ENCODE measurements at regions not wholly inside any gene's neighbourhood (a gene's known extent, or its start where the extent isn't known, plus 50 kb on each side); places are given as distances from the start of the nearest gene placed in this dataset.

DNA sequence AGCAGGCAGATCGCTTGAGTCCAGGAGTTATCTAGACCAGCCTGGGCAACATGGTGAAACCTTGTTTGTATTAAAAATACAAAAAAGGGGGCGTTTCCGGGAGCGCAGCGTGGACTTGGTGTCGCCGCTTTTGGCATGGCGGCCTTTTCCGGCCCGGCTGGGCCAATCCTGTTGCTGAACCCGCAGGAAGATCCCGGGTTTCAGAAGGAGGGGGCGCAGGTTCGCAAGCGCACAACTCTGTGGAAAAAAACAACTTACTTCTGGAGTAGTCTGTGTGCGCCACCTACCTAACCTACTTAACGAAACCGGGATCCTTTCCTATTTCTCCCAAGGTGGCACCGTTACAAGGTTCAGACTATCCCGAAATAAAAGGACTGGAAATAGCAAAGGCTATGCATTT is 198.6 kb downstream of the MSX2 start:
- peaks cover 2% of the 10 kb centered on the region; the same call in 1 of the 2 replicates for H3K36me3 Mint-ChIP-seq
- peaks cover 50% of the 10 kb centered on the region for H3K4me1 Mint-ChIP-seq
- no peaks in the 10 kb centered on the region for H3K9me3 Mint-ChIP-seq
- POLR2A ChIA-PET = no interaction called here
- DNase-seq (ENCODE audit: low spot score) = no peak
- no peak overlapping the region for H3K4me3 Mint-ChIP-seq
- peak; percentile 46 for ATAC-seq
- TF ChIP-seq ZNF317 (CRISPR knock-in tag; IDR thresholded peaks at IDR 0.05; ENCODE audit: borderline replicate concordance, low read depth) = no peak
- no peak for TF ChIP-seq ZNF671 (CRISPR knock-in tag; IDR thresholded peaks at IDR 0.05)
- TF ChIP-seq NFE2L1 (CRISPR knock-in tag; IDR thresholded peaks at IDR 0.05) = no peak
- TF ChIP-seq, protein P1, sequence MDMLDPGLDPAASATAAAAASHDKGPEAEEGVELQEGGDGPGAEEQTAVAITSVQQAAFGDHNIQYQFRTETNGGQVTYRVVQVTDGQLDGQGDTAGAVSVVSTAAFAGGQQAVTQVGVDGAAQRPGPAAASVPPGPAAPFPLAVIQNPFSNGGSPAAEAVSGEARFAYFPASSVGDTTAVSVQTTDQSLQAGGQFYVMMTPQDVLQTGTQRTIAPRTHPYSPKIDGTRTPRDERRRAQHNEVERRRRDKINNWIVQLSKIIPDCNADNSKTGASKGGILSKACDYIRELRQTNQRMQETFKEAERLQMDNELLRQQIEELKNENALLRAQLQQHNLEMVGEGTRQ (CRISPR knock-in tag; IDR thresholded peaks at IDR 0.05) = no peak
- TF ChIP-seq TEAD4 (CRISPR knock-in tag; IDR thresholded peaks at IDR 0.05) = no peak
- TF ChIP-seq ZNF263 (CRISPR knock-in tag; IDR thresholded peaks at IDR 0.05; ENCODE audit: low read depth) = no peak
- no peak for TF ChIP-seq ELF4 (CRISPR knock-in tag; IDR thresholded peaks at IDR 0.05; ENCODE audit: low read depth)
- H3K27me3 Mint-ChIP-seq (ENCODE audit: low read depth) = no peaks in the 10 kb centered on the region; the same call in 1 of the 2 replicates
- CTCF ChIA-PET = interaction anchor here (4.8 kb wide), 1 partner anchor 13 kb away, joined by 42 read pairs; no protein-coding TSS in a partner anchor
- H3K27ac Mint-ChIP-seq = no peak overlapping the region

DNA sequence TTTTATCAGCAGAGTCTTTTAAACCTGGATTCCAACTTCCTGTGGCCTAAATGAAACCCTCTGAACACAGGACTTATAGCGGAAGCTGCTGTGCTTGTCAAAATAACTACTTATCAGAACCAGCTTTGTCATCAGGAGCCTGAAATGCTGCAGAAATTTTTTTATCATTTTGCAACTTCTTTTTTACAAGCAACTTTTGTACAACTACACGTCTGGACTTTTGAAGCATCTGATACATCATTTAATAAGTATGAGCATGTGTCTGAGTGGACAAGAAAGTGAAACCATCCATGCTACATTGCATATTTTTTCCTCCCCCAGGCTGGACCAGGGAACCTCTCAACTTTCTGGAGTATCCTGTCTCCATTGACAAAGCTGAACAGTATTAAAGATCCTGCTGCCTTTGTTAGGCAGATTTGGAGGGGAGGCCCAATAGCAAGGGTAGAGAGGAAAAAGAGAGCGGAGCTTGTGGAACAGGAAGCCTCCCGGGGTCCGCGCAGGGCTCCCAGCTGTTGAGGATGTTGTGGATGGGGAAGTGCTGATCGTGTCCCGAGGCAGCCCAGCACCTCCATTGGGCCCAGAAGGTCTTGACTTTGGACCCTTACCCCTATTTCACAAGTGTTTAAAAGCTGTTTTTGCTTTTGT is 196.6 kb downstream of the MSX2 start:
- Mint-ChIP-seq H3K27me3 (ENCODE audit: low read depth) (peaks cover 2% of the 10 kb centered on the region), H3K4me1 (peaks cover 59% of the 10 kb centered on the region), H3K4me3 (peak overlapping the region; percentile 10), H3K36me3 (peaks cover 2% of the 10 kb centered on the region; the same call in 1 of the 2 replicates), H3K27ac (peak overlapping the region; percentile 87), H3K9me3 (no peaks in the 10 kb centered on the region)
- ATAC-seq (peak; percentile 82), DNase-seq (ENCODE audit: low spot score) (peak; percentile 60)
- POLR2A ChIA-PET = no interaction called here
- TF ChIP-seq ETV6 (CRISPR knock-in tag; IDR thresholded peaks at IDR 0.05) (0 out of 2 replicates have a peak, but pooled peaks have one; percentile 30), ZNF121 (CRISPR knock-in tag; IDR thresholded peaks at IDR 0.05) (peak; percentile 89; the same call in 1 of the 2 replicates), TEAD1 (CRISPR knock-in tag; IDR thresholded peaks at IDR 0.05) (peak; percentile 34; the same call in 1 of the 2 replicates), SP1 (CRISPR knock-in tag; conservative IDR thresholded peaks at IDR 0.05) (0 out of 2 replicates have a peak, but pooled peaks have one; percentile 21), SMAD4 (CRISPR knock-in tag; IDR thresholded peaks at IDR 0.05) (no peak), NR3C1 (CRISPR knock-in tag; conservative IDR thresholded peaks at IDR 0.05; ENCODE audit: low read depth) (no peak)
- CTCF ChIA-PET = interaction anchor here (0.6 to 4.8 kb wide), 2 partner anchors 11 to 26 kb away, joined by 3 to 42 read pairs; no protein-coding TSS in a partner anchor

DNA sequence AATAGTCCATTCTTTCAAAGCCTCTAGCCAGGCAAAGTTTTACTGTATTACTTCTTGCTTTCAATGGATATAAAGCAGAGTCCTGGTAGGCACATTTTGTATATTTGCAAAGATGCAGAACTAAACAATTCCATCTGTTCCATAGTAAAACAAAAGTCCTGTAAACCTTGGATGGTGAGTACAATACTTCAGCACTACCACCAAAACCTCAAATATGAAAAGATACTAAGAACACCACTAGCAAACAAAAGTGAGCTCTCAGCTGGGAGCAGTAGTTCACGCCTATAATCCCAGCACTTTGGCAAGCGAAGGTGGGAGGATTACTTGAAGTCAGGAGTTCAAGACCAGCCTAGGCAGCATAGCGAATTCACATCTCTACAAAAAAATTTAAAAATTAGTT is 195.0 kb downstream of the MSX2 start:
- Mint-ChIP-seq H3K9me3 (no peaks in the 10 kb centered on the region), H3K27ac (no peak overlapping the region), H3K4me1 (peaks cover 55% of the 10 kb centered on the region), H3K27me3 (ENCODE audit: low read depth) (peaks cover 8% of the 10 kb centered on the region), H3K36me3 (peaks cover 2% of the 10 kb centered on the region; the same call in 1 of the 2 replicates), H3K4me3 (no peak overlapping the region)
- ATAC-seq = no peak
- ChIA-PET POLR2A (no interaction called here), CTCF (interaction anchor here (4.8 kb wide), 1 partner anchor 9 kb away, joined by 42 read pairs; no protein-coding TSS in a partner anchor)
- no peak for DNase-seq (ENCODE audit: low spot score)
- TF ChIP-seq TEAD4 (CRISPR knock-in tag; IDR thresholded peaks at IDR 0.05) (no peak), SOX15 (CRISPR knock-in tag; IDR thresholded peaks at IDR 0.05) (no peak), HMGA2 (CRISPR knock-in tag; IDR thresholded peaks at IDR 0.05) (no peak), ZNF219 (CRISPR knock-in tag; IDR thresholded peaks at IDR 0.05; ENCODE audit: borderline replicate concordance) (no peak), NR1H2 (CRISPR knock-in tag; IDR thresholded peaks at IDR 0.05) (no peak), ZNF317 (CRISPR knock-in tag; IDR thresholded peaks at IDR 0.05; ENCODE audit: borderline replicate concordance, low read depth) (no peak)
- TF ChIP-seq, protein P2, sequence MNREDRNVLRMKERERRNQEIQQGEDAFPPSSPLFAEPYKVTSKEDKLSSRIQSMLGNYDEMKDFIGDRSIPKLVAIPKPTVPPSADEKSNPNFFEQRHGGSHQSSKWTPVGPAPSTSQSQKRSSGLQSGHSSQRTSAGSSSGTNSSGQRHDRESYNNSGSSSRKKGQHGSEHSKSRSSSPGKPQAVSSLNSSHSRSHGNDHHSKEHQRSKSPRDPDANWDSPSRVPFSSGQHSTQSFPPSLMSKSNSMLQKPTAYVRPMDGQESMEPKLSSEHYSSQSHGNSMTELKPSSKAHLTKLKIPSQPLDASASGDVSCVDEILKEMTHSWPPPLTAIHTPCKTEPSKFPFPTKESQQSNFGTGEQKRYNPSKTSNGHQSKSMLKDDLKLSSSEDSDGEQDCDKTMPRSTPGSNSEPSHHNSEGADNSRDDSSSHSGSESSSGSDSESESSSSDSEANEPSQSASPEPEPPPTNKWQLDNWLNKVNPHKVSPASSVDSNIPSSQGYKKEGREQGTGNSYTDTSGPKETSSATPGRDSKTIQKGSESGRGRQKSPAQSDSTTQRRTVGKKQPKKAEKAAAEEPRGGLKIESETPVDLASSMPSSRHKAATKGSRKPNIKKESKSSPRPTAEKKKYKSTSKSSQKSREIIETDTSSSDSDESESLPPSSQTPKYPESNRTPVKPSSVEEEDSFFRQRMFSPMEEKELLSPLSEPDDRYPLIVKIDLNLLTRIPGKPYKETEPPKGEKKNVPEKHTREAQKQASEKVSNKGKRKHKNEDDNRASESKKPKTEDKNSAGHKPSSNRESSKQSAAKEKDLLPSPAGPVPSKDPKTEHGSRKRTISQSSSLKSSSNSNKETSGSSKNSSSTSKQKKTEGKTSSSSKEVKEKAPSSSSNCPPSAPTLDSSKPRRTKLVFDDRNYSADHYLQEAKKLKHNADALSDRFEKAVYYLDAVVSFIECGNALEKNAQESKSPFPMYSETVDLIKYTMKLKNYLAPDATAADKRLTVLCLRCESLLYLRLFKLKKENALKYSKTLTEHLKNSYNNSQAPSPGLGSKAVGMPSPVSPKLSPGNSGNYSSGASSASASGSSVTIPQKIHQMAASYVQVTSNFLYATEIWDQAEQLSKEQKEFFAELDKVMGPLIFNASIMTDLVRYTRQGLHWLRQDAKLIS (CRISPR knock-in tag; IDR thresholded peaks at IDR 0.05; ENCODE audit: borderline replicate concordance) = no peak
- TF ChIP-seq, protein P3, sequence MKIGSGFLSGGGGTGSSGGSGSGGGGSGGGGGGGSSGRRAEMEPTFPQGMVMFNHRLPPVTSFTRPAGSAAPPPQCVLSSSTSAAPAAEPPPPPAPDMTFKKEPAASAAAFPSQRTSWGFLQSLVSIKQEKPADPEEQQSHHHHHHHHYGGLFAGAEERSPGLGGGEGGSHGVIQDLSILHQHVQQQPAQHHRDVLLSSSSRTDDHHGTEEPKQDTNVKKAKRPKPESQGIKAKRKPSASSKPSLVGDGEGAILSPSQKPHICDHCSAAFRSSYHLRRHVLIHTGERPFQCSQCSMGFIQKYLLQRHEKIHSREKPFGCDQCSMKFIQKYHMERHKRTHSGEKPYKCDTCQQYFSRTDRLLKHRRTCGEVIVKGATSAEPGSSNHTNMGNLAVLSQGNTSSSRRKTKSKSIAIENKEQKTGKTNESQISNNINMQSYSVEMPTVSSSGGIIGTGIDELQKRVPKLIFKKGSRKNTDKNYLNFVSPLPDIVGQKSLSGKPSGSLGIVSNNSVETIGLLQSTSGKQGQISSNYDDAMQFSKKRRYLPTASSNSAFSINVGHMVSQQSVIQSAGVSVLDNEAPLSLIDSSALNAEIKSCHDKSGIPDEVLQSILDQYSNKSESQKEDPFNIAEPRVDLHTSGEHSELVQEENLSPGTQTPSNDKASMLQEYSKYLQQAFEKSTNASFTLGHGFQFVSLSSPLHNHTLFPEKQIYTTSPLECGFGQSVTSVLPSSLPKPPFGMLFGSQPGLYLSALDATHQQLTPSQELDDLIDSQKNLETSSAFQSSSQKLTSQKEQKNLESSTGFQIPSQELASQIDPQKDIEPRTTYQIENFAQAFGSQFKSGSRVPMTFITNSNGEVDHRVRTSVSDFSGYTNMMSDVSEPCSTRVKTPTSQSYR (CRISPR knock-in tag; IDR thresholded peaks at IDR 0.05) = no peak
- TF ChIP-seq, protein P4, sequence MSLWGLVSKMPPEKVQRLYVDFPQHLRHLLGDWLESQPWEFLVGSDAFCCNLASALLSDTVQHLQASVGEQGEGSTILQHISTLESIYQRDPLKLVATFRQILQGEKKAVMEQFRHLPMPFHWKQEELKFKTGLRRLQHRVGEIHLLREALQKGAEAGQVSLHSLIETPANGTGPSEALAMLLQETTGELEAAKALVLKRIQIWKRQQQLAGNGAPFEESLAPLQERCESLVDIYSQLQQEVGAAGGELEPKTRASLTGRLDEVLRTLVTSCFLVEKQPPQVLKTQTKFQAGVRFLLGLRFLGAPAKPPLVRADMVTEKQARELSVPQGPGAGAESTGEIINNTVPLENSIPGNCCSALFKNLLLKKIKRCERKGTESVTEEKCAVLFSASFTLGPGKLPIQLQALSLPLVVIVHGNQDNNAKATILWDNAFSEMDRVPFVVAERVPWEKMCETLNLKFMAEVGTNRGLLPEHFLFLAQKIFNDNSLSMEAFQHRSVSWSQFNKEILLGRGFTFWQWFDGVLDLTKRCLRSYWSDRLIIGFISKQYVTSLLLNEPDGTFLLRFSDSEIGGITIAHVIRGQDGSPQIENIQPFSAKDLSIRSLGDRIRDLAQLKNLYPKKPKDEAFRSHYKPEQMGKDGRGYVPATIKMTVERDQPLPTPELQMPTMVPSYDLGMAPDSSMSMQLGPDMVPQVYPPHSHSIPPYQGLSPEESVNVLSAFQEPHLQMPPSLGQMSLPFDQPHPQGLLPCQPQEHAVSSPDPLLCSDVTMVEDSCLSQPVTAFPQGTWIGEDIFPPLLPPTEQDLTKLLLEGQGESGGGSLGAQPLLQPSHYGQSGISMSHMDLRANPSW (CRISPR knock-in tag; conservative IDR thresholded peaks at IDR 0.05; ENCODE audit: low read depth) = no peak

All from WTC11 (cell line).